Smooth muscle cell (in vitro differentiated cells): ENCODE measurements at regions not wholly inside any gene's neighbourhood (a gene's known extent, or its start where the extent isn't known, plus 50 kb on each side); places are given as distances from the start of the nearest gene placed in this dataset.
"Not testable (repeated sequence)": the region's sequence is repeated elsewhere in the genome, so short reads cannot be mapped to it uniquely, and the experiment has no call there.

ENCODE experiments used
- DNase-seq: peaks from one replicate; lab custom pipeline; 2025; ENCODE audit not compliant: unreplicated experiment; lab: John Stamatoyannopoulos, UW
- H2AFZ ChIP-seq: fragments of 200-600 bp; sonication (generic); 2 replicates; pipeline ENCODE4 v1.6.0; 2016; ENCODE audit warnings: antibody characterized with exemption, low read depth, mild to moderate bottlenecking
- H3F3A ChIP-seq: fragments of 200-600 bp; sonication (generic); 2 replicates; pipeline ENCODE4 v1.6.0; 2017; ENCODE audit warnings: antibody characterized with exemption, low read depth
- H3K27ac ChIP-seq: fragments of 200-600 bp; sonication (generic); 2 replicates; pipeline ENCODE4 v1.5.1; 2016; ENCODE audit warnings: low read depth, mild to moderate bottlenecking
- H3K27me3 ChIP-seq: fragments of 200-600 bp; sonication (generic); 2 replicates; pipeline ENCODE4 v1.6.1; 2016; ENCODE audit warnings: low read depth, mild to moderate bottlenecking
- H3K36me3 ChIP-seq: fragments of 200-600 bp; sonication (generic); 2 replicates; pipeline ENCODE4 v1.5.1; 2016; ENCODE audit warnings: low read depth
- H3K4me1 ChIP-seq: fragments of 200-600 bp; sonication (generic); 2 replicates; pipeline ENCODE4 v1.5.1; 2016; ENCODE audit warnings: low read depth
- H3K4me2 ChIP-seq: fragments of 200-600 bp; sonication (generic); 2 replicates; pipeline ENCODE4 v1.6.0; 2016; ENCODE audit warnings: mild to moderate bottlenecking
- H3K4me3 ChIP-seq: fragments of 200-600 bp; sonication (generic); 2 replicates; pipeline ENCODE4 v1.5.1; 2016; ENCODE audit warnings: mild to moderate bottlenecking
- H3K79me2 ChIP-seq: fragments of 200-600 bp; sonication (generic); 2 replicates; pipeline ENCODE4 v1.6.0; 2016; ENCODE audit warnings: low read depth, mild to moderate bottlenecking
- H3K9ac ChIP-seq: fragments of 200-600 bp; sonication (generic); 2 replicates; pipeline ENCODE4 v1.6.0; 2016; ENCODE audit warnings: low read depth
- H3K9me3 ChIP-seq: fragments of 200-600 bp; sonication (generic); replicated peaks from 2 replicates; pipeline ENCODE4 v1.5.1; 2016; ENCODE audit warnings: low read depth
- H4K20me1 ChIP-seq: fragments of 200-600 bp; sonication (generic); 2 replicates; pipeline ENCODE4 v1.6.0; 2016; ENCODE audit warnings: low read depth
- CTCF ChIP-seq: fragments of 200-600 bp; sonication (generic); IDR thresholded peaks from 2 replicates; pipeline ENCODE4 v1.5.1; 2017; ENCODE audit warnings: borderline replicate concordance, mild to moderate bottlenecking, antibody characterized with exemption; ENCODE audit not compliant: insufficient read depth, poor library complexity, severe bottlenecking
- WGBS: methylation state at CpG from one replicate; pipeline ENCODE4 v1.1.7; 2016; ENCODE audit warnings: low lambda C conversion rate; 5-methylcytosine and 5-hydroxymethylcytosine counted together

- no peaks in the 10 kb centered on the region for H3K79me2 ChIP-seq
- H3K4me3 ChIP-seq = no peak overlapping the region
- H2AFZ ChIP-seq = no peak overlapping the region
- no peaks in the 10 kb centered on the region for H3K36me3 ChIP-seq
- no peaks in the 10 kb centered on the region for H3K27me3 ChIP-seq
- H3K4me2 ChIP-seq = no peak overlapping the region
- H3K9ac ChIP-seq = no peak overlapping the region
- H3K4me1 ChIP-seq = no peaks in the 10 kb centered on the region
- no peaks in the 10 kb centered on the region for H3K9me3 ChIP-seq
- 46% methylated on average over 3 of the region's 3 CpGs for WGBS
- DNase-seq = no peak
- no peaks in the 10 kb centered on the region for H3F3A ChIP-seq
- no peak for TF ChIP-seq CTCF
- no peaks in the 10 kb centered on the region for H4K20me1 ChIP-seq
- H3K27ac ChIP-seq = no peak overlapping the region
Observed at GRCh38 chrX:37921758-37922157, 74.4 kb upstream of the DYNLT3 start.

DNA sequence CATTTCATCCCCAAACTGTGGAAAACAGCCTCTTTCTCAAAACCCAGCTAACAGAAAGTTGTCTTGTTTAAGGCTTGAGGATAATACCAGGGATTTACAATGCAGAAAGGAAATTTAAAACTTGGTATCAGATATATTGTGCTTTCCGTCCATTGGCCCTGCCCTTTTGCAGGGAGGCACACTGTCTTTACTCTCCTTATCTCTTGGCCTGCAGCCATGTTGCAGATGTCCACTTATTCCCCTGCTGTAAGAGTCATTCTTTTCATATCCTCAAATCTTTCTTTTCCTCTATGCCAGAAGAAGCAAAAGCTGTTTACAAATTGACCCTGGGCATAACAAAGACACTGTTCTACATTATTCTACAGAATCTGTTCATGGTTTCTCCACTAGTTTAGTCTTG lies 75.6 kb upstream of the DYNLT3 start:
- H3K9ac ChIP-seq = no peak overlapping the region
- H3K4me2 ChIP-seq = no peak overlapping the region
- no peaks in the 10 kb centered on the region for H3K4me1 ChIP-seq
- DNase-seq = no peak
- H4K20me1 ChIP-seq = no peaks in the 10 kb centered on the region
- H3K4me3 ChIP-seq = no peak overlapping the region
- H3F3A ChIP-seq = no peaks in the 10 kb centered on the region
- H3K27ac ChIP-seq = no peak overlapping the region
- H3K27me3 ChIP-seq = no peaks in the 10 kb centered on the region
- WGBS = 70% methylated on average over 1 of the region's 1 CpG
- H3K79me2 ChIP-seq = no peaks in the 10 kb centered on the region
- no peaks in the 10 kb centered on the region for H3K36me3 ChIP-seq
- H3K9me3 ChIP-seq = no peaks in the 10 kb centered on the region
- H2AFZ ChIP-seq = no peak overlapping the region
- TF ChIP-seq CTCF = no peak

DNA sequence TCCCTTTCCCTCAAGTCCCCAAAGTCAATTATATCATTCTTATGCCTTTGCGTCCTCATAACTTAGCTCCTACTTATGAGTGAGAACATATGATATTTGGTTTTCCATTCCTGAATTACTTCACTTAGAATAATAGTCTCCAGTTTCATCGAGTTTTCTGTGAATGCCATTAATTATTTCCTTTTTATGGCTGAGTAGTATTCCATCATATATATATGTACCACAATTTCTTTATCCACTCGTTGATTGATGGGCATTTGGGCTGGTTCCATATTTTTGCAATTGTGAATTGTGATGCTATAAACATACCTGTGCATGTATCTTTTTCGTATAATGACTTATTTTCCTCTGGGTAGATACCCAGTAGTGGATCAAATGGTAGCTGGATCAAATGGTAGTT lies 78.4 kb upstream of the DYNLT3 start:
- H2AFZ ChIP-seq, H3K36me3 ChIP-seq, H4K20me1 ChIP-seq, H3K9me3 ChIP-seq, H3K4me3 ChIP-seq, H3K79me2 ChIP-seq, H3K27me3 ChIP-seq, H3K9ac ChIP-seq, DNase-seq, H3F3A ChIP-seq, H3K4me1 ChIP-seq, H3K27ac ChIP-seq, H3K4me2 ChIP-seq: not testable (repeated sequence)
- 78% methylated on average over 4 of the region's 4 CpGs for WGBS

DNA sequence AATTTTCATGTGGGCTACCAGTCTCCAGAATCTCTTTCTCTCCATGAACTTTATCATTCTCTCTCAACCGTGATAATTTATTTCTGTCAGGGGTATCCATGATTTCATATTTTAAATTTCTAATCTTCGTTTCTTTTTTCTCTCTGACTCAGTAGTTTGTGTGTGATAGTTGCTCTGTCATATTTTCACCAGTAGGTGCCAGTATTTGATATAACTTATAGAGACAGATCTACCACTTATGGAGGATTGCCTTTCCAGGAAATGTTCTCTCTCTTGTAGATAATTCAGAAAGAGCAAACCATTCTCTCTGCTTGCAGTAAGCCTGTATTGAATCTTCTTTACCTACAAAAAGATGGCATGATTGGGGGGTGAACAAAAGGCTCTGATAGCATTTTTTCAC lies 79.3 kb upstream of the DYNLT3 start:
- Histone ChIP-seq H3F3A (no peaks in the 10 kb centered on the region), H3K79me2 (no peaks in the 10 kb centered on the region), H3K4me3 (no peak overlapping the region), H3K4me2 (no peak overlapping the region), H3K36me3 (no peaks in the 10 kb centered on the region), H4K20me1 (no peaks in the 10 kb centered on the region), H2AFZ (no peak overlapping the region), H3K4me1 (peaks cover 7% of the 10 kb centered on the region), H3K9me3 (no peaks in the 10 kb centered on the region), H3K9ac (no peak overlapping the region), H3K27ac (no peak overlapping the region), H3K27me3 (no peaks in the 10 kb centered on the region)
- no peak for DNase-seq
- peak; percentile 50 for TF ChIP-seq CTCF
- 36% methylated on average over 2 of the region's 2 CpGs for WGBS
